A204.1 (cell line): ENCODE measurements at regions not wholly inside any gene's neighbourhood (a gene's known extent, or its start where the extent isn't known, plus 50 kb on each side); places are given as distances from the start of the nearest gene placed in this dataset.
"Not testable (repeated sequence)": the region's sequence is repeated elsewhere in the genome, so short reads cannot be mapped to it uniquely, and the experiment has no call there.

Experiments used
- FAIRE-seq: peaks from 2 replicates; lab custom pipeline; 2012; peaks lifted over from hg19 to GRCh38; lab: Jason Lieb, UNC

DNA sequence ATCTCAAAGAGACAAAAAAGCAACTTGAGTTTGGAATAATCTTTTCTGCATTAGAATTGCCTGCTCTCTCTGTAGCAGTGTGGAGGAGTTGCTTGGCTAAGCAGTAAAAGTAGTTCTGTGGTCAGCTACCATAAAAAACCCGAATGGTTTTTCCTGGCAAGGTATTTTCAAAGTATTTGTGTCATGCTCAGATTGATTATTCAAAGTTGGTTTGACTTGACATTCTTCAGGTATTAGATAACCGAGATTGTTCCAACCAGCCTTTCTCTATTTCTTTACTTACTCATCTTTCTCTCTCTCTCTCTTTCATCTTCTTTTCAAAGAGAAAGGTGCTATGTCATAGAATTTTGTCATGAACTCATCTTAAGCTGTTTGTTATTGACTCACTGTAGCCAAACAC lies 404.9 kb downstream of the CPS1 start:
- FAIRE-seq, result no peak

DNA sequence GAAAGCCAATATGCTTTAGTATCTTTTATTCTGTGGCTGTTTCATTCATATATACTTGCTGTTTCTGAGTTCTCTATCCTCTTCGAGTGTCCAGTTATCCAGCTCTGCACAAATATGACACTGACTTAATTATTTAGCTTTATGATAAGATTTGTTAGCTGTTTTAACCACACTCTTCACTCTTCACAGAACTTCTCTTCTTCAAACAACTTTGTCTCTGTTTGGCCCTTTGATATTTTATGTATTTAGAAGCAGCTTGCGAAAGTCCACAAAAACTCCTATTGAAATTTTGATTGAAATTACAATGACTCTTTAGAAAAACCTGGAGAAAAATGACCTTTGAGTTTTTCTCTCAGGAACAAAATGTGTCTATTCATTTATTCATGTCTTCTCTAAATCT lies 407.0 kb downstream of the CPS1 start:
- no peak for FAIRE-seq

- FAIRE-seq, result no peak
Observed at GRCh38 chr2:210964141-210964764, 407.9 kb downstream of the CPS1 start.

- no peak for FAIRE-seq
Observed at GRCh38 chr2:210965472-210965871, 409.1 kb downstream of the CPS1 start.

DNA sequence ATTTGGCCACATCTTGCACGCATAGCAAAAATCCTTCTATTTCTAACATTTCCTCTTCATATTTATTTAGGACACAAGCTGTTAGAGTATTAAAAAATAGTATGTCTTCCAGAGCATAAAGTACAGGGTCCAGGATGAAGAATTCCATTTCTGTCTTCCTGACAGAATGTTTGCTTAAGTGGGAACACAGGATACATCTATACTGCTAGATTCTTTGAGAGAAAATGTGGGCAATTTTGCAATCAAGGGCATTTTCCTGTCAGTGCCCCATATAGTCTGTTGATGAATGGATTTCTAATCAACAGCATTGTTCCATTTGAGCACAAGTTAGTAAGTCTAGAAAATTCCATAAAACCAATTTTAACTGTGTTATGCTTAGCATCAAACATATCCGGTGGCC lies 409.9 kb downstream of the CPS1 start:
- no peak for FAIRE-seq

GRCh38 chr2:210971431-210971830 lies 415.0 kb downstream of the CPS1 start:
- FAIRE-seq, result no peak

DNA sequence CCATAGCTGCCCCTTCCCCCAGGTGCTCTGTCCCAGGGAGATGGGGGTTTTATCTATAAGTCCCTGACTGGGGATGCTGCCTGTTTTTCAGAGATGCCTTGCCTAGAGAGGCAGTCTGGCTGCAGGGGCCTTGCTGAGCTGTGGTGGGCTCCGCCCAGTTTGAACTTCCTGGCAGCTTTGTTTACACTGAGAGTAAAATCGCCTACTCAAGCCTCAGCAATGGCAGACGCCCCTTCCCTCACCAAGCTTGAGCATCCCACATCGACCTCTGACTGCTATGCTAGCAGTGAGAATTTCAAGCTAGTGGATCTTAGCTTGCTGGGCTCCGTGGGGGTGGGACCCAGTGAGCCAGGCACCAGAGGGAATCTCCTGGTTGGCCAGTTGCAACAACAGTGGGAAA lies 430.4 kb downstream of the CPS1 start:
- FAIRE-seq, result not testable (repeated sequence)

DNA sequence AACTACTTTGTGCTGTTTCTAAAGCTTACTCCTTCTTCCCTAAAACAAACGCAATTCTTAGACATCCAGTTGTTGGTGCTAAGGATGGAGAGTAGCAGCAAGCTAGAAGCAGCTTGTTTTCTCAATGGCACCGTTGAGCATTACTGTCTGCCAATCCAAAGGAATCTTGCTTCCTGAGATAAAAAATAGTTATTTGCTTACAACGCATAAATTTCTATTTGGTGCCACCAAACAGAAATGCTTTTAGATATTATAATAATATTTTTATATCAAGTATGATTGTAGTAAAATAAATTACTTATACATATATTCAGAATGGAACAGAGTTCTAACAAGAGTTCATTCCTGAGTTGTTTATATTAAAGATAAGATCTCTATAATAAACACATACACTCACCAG lies 434.7 kb downstream of the CPS1 start:
- FAIRE-seq, result no peak

- no peak for FAIRE-seq
Observed at GRCh38 chr2:210994104-210994503, 437.7 kb downstream of the CPS1 start.

DNA sequence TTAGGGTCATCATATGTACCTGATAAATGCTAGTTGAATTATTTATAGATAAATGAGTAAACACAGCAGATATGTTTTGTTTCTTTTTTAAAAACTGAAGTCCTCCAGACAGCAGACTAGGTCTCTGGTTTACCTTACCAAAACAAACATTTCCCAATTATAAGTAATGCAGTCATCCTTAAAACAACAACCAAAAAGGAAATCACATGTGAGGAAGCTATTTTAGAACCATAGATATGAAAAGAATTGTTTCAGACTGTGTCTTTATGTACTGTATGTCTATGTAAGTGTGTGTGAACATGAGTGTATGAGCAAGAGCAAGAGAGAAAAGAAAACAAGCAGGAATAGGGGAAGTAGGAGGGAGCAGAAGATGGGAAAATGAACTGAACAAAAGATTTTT lies 441.0 kb downstream of the CPS1 start:
- FAIRE-seq, result no peak

DNA sequence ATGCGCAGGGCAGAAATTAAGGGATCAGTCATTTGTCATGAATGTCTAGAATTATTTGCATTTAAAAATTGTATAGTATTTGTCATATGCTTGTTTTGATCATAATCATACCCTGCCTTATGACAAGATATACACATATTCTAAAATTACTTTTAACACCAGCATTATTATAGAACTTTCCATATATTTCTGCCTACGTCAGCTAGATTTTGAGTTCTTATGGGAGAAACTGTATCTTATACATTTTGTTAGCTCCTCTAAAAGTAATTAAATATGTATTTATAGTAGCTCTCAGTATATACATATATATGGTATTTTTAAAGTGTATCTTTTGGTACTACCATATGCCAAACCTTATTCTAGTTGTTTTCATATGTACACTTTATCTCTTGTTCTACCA lies 441.9 kb downstream of the CPS1 start:
- no peak for FAIRE-seq

GRCh38 chr2:211014376-211014775 lies 458.0 kb downstream of the CPS1 start:
- FAIRE-seq, result no peak

DNA sequence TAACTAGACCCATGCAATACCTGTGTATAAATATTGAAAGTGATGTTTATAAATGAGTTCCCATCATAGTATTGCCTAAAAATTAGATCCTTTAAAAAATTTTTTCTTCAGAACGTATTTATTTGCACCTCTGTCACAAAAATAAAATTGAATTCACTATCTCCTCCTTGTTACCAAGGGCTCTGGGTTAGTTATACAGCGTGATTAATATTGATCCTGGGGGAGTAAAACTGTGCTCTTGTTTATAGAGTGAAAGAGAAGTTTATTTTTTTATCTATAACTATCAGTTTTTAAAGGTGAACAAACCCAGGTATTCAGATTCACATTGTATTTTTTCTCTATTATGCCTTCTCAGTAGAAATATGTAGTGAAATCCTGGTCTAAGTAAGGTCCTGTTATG lies 458.5 kb downstream of the CPS1 start:
- FAIRE-seq, result no peak

GRCh38 chr2:211025089-211025488 lies 468.7 kb downstream of the CPS1 start:
- FAIRE-seq, result not testable (repeated sequence)

DNA sequence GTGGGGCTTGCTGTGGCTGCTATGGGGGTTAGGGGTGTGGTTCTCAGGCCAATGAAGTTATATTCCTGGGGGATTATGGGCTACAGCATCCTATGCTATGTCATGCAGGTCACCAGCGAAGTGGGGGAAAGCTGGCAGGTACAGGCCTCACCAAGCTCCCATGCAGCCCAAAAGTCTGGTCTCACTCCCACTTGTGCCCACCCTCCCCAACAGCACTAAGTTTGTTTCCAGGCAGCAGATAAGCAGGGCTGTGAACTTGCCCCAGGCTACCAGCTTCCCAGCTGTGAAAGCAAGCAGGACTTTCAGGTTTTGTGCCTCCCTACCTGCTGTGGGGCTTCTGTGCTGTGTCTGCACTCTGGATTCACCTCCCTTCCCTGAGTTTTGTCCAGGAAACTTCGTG lies 469.7 kb downstream of the CPS1 start:
- no peak for FAIRE-seq

DNA sequence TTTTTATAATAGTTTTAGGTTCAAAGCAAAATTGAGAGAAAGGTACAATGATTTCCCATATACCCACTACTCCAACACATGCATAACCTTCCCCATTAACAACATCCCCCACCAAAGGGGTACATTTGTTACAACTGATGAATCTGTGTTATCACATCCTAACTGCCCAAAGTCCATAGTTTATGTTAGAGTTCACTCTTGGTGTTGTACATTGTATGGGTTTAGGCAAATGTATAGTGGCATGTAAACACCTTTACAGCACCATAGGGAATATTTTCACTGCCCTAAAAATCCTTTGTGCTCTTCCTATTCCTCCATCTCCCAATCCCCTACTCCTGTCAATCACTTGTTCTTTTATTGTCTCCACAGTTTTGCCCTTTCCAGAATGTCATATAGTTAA lies 471.6 kb downstream of the CPS1 start:
- no peak for FAIRE-seq

DNA sequence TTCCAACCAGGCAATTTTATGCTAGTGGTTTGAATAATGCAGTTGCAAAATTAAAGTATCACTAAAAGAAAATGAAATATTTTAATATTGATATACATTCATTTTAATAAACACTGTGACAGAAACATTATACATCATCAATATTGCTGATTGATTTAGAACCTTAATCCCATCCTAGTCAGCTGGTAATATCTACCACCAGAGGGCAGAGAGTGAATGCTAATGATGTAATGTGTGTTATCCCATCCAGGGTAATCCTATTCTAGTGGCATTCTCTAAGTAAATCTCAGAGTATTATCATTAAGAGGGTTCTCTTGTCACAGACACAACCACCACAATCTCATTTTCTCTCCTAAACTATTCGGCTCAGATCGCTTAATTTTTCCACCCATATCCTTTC lies 477.4 kb downstream of the CPS1 start:
- FAIRE-seq, result no peak

- no peak for FAIRE-seq
Observed at GRCh38 chr2:211035548-211036185, 479.3 kb downstream of the CPS1 start.

DNA sequence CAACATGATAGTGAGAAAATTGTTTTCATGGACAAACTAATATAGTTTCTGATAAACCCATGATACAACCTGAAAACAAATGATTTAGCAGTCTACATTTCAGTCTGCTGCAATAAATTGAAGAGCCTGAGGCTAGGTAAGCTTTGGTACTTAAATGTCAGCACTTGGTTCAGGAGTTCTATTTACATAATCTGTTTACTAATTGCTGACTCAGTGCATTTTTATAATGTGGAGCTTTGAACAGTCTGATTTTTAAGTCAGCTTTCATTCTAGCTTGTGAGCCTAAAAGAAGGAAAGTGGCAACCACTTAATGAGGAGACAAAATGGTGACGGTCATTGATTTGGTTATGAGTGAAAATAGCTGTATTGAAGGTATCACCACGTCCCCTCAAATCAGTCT lies 488.6 kb downstream of the CPS1 start:
- no peak for FAIRE-seq

DNA sequence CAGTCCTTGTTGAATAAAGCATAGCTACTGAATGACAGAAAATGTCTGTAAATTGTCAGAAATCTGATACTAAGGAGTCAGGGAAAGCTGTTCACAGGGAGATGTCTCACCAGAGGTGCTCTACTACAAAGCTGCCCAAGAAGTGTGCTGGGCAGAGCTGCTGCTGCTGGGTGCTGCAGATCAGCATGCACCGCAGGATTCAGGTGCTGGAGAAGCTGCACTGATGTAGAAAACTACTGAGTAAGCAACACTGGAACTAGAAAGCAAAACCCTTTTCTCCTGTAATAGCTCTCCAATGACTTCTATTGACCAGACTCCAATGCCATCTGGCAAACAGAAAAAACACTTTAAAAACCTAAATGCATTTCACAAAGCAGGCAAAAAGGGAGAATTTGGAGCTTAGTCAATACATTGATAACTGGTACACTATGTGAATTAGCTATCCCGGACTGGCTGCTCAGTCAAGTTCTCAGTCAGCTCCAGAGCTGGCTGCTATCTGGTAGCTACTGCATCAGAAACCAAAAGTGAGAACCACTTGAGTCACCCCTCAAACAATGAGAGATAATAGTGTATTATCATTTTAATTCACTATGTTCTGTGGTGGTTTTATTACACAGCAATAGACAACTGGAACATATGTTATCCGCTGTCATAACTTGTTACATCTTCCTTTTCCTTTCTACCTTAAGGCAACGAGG lies 493.1 kb downstream of the CPS1 start:
- FAIRE-seq, result no peak

DNA sequence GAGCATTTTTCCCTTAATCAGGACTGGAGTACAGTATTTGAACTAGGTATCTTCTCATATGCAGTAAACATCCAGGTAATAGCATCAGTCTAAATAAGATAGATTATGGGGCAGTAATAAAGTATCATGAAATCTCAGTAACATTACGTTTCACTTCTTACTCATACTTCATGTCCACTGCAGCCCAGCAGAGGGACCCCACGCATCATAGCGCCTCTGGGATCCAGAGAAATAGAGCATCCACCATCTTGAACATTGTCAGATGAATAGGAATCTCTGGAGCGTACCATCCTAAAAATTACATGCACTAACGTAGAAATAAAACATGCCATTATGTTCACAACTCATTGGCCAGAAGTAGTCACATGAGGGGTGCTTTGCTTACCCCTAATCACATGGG lies 499.0 kb downstream of the CPS1 start:
- FAIRE-seq, result no peak

GRCh38 chr2:211061612-211062296 lies 505.4 kb downstream of the CPS1 start:
- no peak for FAIRE-seq

DNA sequence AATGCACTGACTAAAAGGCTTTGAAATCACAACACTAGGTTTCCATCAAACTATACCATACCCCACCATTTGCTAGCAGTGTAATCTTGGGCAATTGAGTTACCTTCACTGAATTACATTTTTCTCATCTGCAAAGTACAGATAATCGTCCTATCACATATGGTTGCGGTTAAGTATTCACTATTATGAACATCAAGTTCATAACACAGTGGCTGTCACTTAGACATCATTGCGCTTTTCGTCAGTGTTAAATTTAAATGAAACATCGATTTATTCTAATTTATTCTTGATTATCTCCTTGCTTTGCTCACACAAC lies 505.9 kb downstream of the CPS1 start:
- FAIRE-seq, result no peak

- FAIRE-seq, result no peak
Observed at GRCh38 chr2:211067029-211067428, 510.6 kb downstream of the CPS1 start.
